ENCODE measurements at regions not wholly inside any gene's neighbourhood (a gene's known extent, or its start where the extent isn't known, plus 50 kb on each side); places are given as distances from the start of the nearest gene placed in this dataset.

GRCh38 chr7:69395061-69395714 is 203.1 kb upstream of the AUTS2 start:
- H3K27me3 ChIP-seq (ENCODE audit: control insufficient read depth, insufficient read depth, low read length), result no peaks in the 10 kb centered on the region
- no peak overlapping the region for H3K9ac ChIP-seq (ENCODE audit: low read length in 3 of 3)
- DNase-seq (no peak), FAIRE-seq (no peak)
- H3K4me1 ChIP-seq (ENCODE audit: control insufficient read depth in 2 of 3, insufficient read depth in 2 of 3, low read depth in 1 of 3, low read length in 3 of 3), result no peaks in the 10 kb centered on the region
- intact Hi-C loops (cut with DNase I), result no loop called here
- no peak overlapping the region for H3K4me3 ChIP-seq (ENCODE audit: low read length in 3 of 3)
- no peaks in the 10 kb centered on the region for H3K9me3 ChIP-seq (ENCODE audit: control insufficient read depth in 2 of 3, insufficient read depth in 1 of 3, low read length in 3 of 3)
- no peaks in the 10 kb centered on the region for H3K36me3 ChIP-seq (ENCODE audit: control insufficient read depth in 2 of 3, insufficient read depth in 3 of 3, low read length in 3 of 3)
- TF ChIP-seq, protein P1, sequence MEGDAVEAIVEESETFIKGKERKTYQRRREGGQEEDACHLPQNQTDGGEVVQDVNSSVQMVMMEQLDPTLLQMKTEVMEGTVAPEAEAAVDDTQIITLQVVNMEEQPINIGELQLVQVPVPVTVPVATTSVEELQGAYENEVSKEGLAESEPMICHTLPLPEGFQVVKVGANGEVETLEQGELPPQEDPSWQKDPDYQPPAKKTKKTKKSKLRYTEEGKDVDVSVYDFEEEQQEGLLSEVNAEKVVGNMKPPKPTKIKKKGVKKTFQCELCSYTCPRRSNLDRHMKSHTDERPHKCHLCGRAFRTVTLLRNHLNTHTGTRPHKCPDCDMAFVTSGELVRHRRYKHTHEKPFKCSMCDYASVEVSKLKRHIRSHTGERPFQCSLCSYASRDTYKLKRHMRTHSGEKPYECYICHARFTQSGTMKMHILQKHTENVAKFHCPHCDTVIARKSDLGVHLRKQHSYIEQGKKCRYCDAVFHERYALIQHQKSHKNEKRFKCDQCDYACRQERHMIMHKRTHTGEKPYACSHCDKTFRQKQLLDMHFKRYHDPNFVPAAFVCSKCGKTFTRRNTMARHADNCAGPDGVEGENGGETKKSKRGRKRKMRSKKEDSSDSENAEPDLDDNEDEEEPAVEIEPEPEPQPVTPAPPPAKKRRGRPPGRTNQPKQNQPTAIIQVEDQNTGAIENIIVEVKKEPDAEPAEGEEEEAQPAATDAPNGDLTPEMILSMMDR (IDR thresholded peaks at IDR 0.05; ENCODE audit: borderline replicate concordance, extremely low read depth, insufficient read depth), result no peak
- H3K27ac ChIP-seq (ENCODE audit: low read depth in 2 of 2, low read length in 2 of 2), result no peak overlapping the region

DNA sequence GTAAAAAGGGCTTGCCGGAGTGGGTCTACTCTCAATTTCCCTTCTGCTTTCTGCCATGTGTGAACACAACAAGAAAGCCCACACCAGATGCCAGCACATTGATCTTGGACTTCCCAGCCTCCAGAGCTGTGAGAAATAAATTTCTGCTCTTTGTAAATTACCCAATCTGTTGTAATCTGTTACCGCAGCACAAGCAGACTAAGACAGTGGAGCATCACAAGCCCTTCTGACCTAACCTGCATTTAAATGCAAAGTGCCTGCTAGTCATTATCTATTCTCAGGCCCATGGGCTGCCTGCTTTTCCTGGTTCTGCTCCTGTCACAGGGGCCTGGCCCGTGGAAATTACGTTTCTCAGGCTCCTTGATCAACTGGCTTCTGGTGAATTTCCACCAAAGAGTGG is 199.3 kb upstream of the AUTS2 start:
- no peak overlapping the region for H3K9ac ChIP-seq (ENCODE audit: low read length in 3 of 3)
- TF ChIP-seq, protein P1 (IDR thresholded peaks at IDR 0.05; ENCODE audit: borderline replicate concordance, extremely low read depth, insufficient read depth), result no peak
- no peaks in the 10 kb centered on the region for H3K27me3 ChIP-seq (ENCODE audit: control insufficient read depth, insufficient read depth, low read length)
- no peaks in the 10 kb centered on the region for H3K36me3 ChIP-seq (ENCODE audit: control insufficient read depth in 2 of 3, insufficient read depth in 3 of 3, low read length in 3 of 3)
- H3K9me3 ChIP-seq (ENCODE audit: control insufficient read depth in 2 of 3, insufficient read depth in 1 of 3, low read length in 3 of 3), result no peaks in the 10 kb centered on the region
- H3K27ac ChIP-seq (ENCODE audit: low read depth in 2 of 2, low read length in 2 of 2), result no peak overlapping the region
- no peak for DNase-seq
- no peak overlapping the region for H3K4me3 ChIP-seq (ENCODE audit: low read length in 3 of 3)
- intact Hi-C loops (cut with DNase I), result no loop called here
- H3K4me1 ChIP-seq (ENCODE audit: control insufficient read depth in 2 of 3, insufficient read depth in 2 of 3, low read depth in 1 of 3, low read length in 3 of 3), result no peaks in the 10 kb centered on the region
- no peak for FAIRE-seq

- Histone ChIP-seq H3K27ac (ENCODE audit: low read depth in 2 of 2, low read length in 2 of 2) (no peak overlapping the region), H3K9me3 (ENCODE audit: control insufficient read depth in 2 of 3, insufficient read depth in 1 of 3, low read length in 3 of 3) (no peaks in the 10 kb centered on the region), H3K36me3 (ENCODE audit: control insufficient read depth in 2 of 3, insufficient read depth in 3 of 3, low read length in 3 of 3) (no peaks in the 10 kb centered on the region), H3K4me1 (ENCODE audit: control insufficient read depth in 2 of 3, insufficient read depth in 2 of 3, low read depth in 1 of 3, low read length in 3 of 3) (no peaks in the 10 kb centered on the region), H3K27me3 (ENCODE audit: control insufficient read depth, insufficient read depth, low read length) (no peaks in the 10 kb centered on the region), H3K9ac (ENCODE audit: low read length in 3 of 3) (no peak overlapping the region), H3K4me3 (ENCODE audit: low read length in 3 of 3) (no peak overlapping the region)
- FAIRE-seq, result no peak
- TF ChIP-seq, protein P1 (IDR thresholded peaks at IDR 0.05; ENCODE audit: borderline replicate concordance, extremely low read depth, insufficient read depth), result no peak
- intact Hi-C loops (cut with DNase I), result no loop called here
- peak in 1 of 5 donors; percentile 12 for DNase-seq
These were observed 198.9 kb upstream of the AUTS2 start for GRCh38 chr7:69399401-69399800.

DNA sequence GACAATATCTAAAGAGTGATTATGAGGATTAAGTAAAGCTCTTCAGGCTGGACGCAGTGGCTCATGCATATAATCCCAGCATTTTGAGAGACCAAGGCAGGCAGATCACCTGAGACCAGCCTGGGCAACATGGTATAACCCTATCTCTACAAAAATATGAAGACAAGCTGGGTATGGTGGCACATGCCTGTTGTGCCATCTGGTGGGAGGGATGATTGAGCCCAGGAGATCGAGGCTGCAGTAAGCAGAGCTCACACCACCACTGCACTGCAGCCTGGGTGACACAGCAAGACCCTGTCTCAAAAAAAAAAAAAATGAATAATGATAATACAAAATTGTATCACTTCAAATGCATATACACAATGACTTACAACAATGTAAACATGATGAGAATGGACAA is 195.6 kb upstream of the AUTS2 start:
- no peak overlapping the region for H3K9ac ChIP-seq (ENCODE audit: low read length in 3 of 3)
- no peaks in the 10 kb centered on the region for H3K9me3 ChIP-seq (ENCODE audit: control insufficient read depth in 2 of 3, insufficient read depth in 1 of 3, low read length in 3 of 3)
- H3K27ac ChIP-seq (ENCODE audit: low read depth in 2 of 2, low read length in 2 of 2), result no peak overlapping the region
- no peaks in the 10 kb centered on the region for H3K4me1 ChIP-seq (ENCODE audit: control insufficient read depth in 2 of 3, insufficient read depth in 2 of 3, low read depth in 1 of 3, low read length in 3 of 3)
- no peaks in the 10 kb centered on the region for H3K27me3 ChIP-seq (ENCODE audit: control insufficient read depth, insufficient read depth, low read length)
- TF ChIP-seq, protein P1 (IDR thresholded peaks at IDR 0.05; ENCODE audit: borderline replicate concordance, extremely low read depth, insufficient read depth), result no peak
- FAIRE-seq (no peak), DNase-seq (no peak)
- H3K4me3 ChIP-seq (ENCODE audit: low read length in 3 of 3), result no peak overlapping the region
- H3K36me3 ChIP-seq (ENCODE audit: control insufficient read depth in 2 of 3, insufficient read depth in 3 of 3, low read length in 3 of 3), result no peaks in the 10 kb centered on the region
- intact Hi-C loops (cut with DNase I), result no loop called here

Data from kidney (tissue), 13 donors.